Upper lobe of left lung (tissue), 4 donors: ENCODE measurements at regions not wholly inside any gene's neighbourhood (a gene's known extent, or its start where the extent isn't known, plus 50 kb on each side); places are given as distances from the start of the nearest gene placed in this dataset.

Experiments used
- POLR2A ChIP-seq, 4 donors: fragments of 450-650 bp; IDR thresholded peaks; one replicate each; pipeline ENCODE4 v1.5.1; 2016 to 2017; ENCODE audit warnings: antibody characterized with exemption in 4 of 4, mild to moderate bottlenecking in 2 of 4
- TF ChIP-seq, protein P1 (sequence below), 6 experiments: fragments of 450-650 bp in 4 of 6; fragments of 200-600 bp in 2 of 6; sonication (generic) in 2 of 6; IDR thresholded peaks; one replicate each; pipeline ENCODE4 v1.5.1; 2016 to 2019; ENCODE audit warnings: antibody characterized with exemption in 6 of 6

DNA sequence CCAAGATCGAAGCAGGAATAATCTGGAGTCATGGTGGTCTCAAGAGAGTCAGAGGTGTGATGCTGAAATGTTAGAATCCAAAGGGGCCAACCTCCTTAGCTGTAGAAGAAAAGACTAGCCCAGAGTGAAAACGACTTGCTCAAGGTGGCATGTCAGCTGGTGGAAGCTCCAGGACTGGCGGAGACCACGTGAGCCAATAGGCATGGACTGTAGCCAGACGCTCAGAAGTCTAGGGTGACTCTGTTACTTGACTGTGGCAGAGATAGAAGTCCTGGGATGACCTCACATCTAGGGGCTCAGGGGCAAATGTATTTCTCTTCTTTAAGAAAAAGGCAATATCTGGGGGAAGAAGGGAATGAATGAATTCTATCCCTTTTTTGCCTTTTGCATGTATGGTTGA lies 267.4 kb downstream of the ATG4C start:
- TF ChIP-seq, protein P1, sequence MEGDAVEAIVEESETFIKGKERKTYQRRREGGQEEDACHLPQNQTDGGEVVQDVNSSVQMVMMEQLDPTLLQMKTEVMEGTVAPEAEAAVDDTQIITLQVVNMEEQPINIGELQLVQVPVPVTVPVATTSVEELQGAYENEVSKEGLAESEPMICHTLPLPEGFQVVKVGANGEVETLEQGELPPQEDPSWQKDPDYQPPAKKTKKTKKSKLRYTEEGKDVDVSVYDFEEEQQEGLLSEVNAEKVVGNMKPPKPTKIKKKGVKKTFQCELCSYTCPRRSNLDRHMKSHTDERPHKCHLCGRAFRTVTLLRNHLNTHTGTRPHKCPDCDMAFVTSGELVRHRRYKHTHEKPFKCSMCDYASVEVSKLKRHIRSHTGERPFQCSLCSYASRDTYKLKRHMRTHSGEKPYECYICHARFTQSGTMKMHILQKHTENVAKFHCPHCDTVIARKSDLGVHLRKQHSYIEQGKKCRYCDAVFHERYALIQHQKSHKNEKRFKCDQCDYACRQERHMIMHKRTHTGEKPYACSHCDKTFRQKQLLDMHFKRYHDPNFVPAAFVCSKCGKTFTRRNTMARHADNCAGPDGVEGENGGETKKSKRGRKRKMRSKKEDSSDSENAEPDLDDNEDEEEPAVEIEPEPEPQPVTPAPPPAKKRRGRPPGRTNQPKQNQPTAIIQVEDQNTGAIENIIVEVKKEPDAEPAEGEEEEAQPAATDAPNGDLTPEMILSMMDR (IDR thresholded peaks at IDR 0.05) = no peak
- no peak for TF ChIP-seq POLR2A (IDR thresholded peaks at IDR 0.05)
